Neutrophil (primary cell): ENCODE measurements at regions not wholly inside any gene's neighbourhood (a gene's known extent, or its start where the extent isn't known, plus 50 kb on each side); places are given as distances from the start of the nearest gene placed in this dataset.

Experiments used
- H3K27ac ChIP-seq: fragments of 200-600 bp; sonication (generic); 2 replicates; pipeline ENCODE4 v1.5.1; 2016; ENCODE audit warnings: mild to moderate bottlenecking, moderate library complexity
- H3K27me3 ChIP-seq: fragments of 200-600 bp; sonication (generic); 2 replicates; pipeline ENCODE4 v1.6.0; 2016; ENCODE audit warnings: mild to moderate bottlenecking
- H3K36me3 ChIP-seq: fragments of 200-600 bp; sonication (generic); 2 replicates; pipeline ENCODE4 v1.5.1; 2017
- H3K4me1 ChIP-seq, 2 experiments: fragments of 200-600 bp in 1 of 2; sonication (generic) in 1 of 2; 1 replicate in 1 of 2; 2 replicates in 1 of 2; pipeline versions ENCODE4 v1.5.1 to v1.6.1; 2013 to 2016; ENCODE audit warnings: low read depth in 1 of 2, low read length in 1 of 2, mild to moderate bottlenecking in 1 of 2, moderate library complexity in 1 of 2; ENCODE audit not compliant: control insufficient read depth in 1 of 2, insufficient read depth in 1 of 2
- H3K4me3 ChIP-seq, 2 experiments: fragments of 200-600 bp in 1 of 2; sonication (generic) in 1 of 2; 1 replicate in 1 of 2; 2 replicates in 1 of 2; pipeline ENCODE4 v1.5.1; 2013 to 2016; ENCODE audit warnings: low read depth in 1 of 2, low read length in 1 of 2, mild to moderate bottlenecking in 1 of 2, moderate library complexity in 1 of 2
- H3K9me3 ChIP-seq: fragments of 200-600 bp; sonication (generic); 2 replicates; pipeline ENCODE4 v1.5.1; 2016
- CTCF ChIP-seq: fragments of 200-600 bp; sonication (generic); IDR thresholded peaks from 2 replicates; pipeline ENCODE4 v1.5.1; 2016; ENCODE audit warnings: antibody characterized with exemption

- no peaks in the 10 kb centered on the region for H3K27me3 ChIP-seq
- TF ChIP-seq CTCF = no peak
- no peaks in the 10 kb centered on the region for H3K36me3 ChIP-seq
- H3K27ac ChIP-seq = no peak overlapping the region
- no peak overlapping the region for H3K4me3 ChIP-seq
- peaks cover 0 to 6% of the 10 kb centered on the region in 2 experiments for H3K4me1 ChIP-seq
- no peaks in the 10 kb centered on the region for H3K9me3 ChIP-seq
These were observed 350.2 kb upstream of the BOD1L1 start for GRCh38 chr4:13977746-13978145.

DNA sequence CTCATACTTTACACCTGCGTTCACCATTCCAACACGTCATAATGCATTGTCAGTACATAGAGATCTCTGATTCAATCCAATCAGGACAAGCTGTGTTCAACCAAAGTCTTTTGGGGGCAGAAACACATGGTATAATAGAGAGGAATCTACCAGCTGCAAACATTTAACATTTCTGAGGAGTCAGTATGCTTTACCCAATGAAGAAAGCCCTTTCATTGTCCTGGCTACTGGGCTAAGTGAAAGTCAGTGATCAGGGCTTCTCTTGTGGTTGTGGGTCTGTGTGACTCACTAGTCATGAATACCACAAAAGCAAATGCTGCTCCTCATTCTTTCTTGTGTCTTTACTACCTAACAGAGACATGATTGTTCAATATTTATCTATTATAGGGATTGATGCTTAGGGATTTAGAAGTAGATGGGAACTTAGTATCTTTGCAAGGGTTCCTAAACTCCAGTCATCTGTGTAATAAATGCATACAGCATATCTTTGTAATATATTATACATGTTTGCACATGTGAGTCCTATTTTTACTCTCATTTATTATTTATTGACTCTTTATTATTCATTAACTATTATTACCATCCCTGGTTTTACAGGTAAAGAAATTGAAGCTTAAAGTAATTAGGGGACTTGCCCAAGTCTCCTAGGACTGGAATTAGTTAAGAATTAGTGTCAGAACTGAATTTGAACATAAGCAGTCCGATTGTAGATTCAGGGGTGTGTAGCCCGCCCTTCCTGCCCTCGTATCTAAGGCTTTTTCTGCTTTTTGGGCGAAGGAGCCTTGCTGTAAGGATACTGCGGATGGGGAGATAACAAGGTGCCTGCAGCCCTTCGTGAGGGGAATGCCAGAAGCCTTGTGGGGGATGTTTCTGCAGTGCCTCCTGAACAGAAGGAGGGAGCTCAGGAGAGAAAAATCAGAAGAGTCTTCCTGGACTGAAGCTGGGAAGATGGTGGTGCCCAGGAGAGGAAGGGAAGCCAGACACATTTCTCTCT lies 353.1 kb upstream of the BOD1L1 start:
- H3K4me1 ChIP-seq = peaks cover 0 to 17% of the 10 kb centered on the region in 2 experiments
- H3K36me3 ChIP-seq = no peaks in the 10 kb centered on the region
- no peak overlapping the region for H3K4me3 ChIP-seq
- H3K27me3 ChIP-seq = no peaks in the 10 kb centered on the region
- H3K9me3 ChIP-seq = no peaks in the 10 kb centered on the region
- no peak for TF ChIP-seq CTCF
- H3K27ac ChIP-seq = no peak overlapping the region

- Histone ChIP-seq H3K9me3 (no peaks in the 10 kb centered on the region), H3K27me3 (no peaks in the 10 kb centered on the region), H3K27ac (no peak overlapping the region), H3K4me1 (peaks cover 0 to 19% of the 10 kb centered on the region in 2 experiments), H3K4me3 (no peak overlapping the region), H3K36me3 (no peaks in the 10 kb centered on the region)
- TF ChIP-seq CTCF = no peak
These were observed 354.0 kb upstream of the BOD1L1 start for GRCh38 chr4:13981499-13981898.

- no peak overlapping the region for H3K27ac ChIP-seq
- no peaks in the 10 kb centered on the region for H3K36me3 ChIP-seq
- H3K4me3 ChIP-seq = no peak overlapping the region
- H3K27me3 ChIP-seq = no peaks in the 10 kb centered on the region
- TF ChIP-seq CTCF = no peak
- peaks cover 0 to 19% of the 10 kb centered on the region in 2 experiments for H3K4me1 ChIP-seq
- H3K9me3 ChIP-seq = no peaks in the 10 kb centered on the region
These were observed 354.5 kb upstream of the BOD1L1 start for GRCh38 chr4:13982010-13982409.

GRCh38 chr4:13983189-13983790 lies 355.8 kb upstream of the BOD1L1 start:
- H3K27ac ChIP-seq = no peak overlapping the region
- H3K27me3 ChIP-seq = no peaks in the 10 kb centered on the region
- TF ChIP-seq CTCF = no peak
- no peak overlapping the region for H3K4me3 ChIP-seq
- H3K36me3 ChIP-seq = no peaks in the 10 kb centered on the region
- no peaks in the 10 kb centered on the region for H3K9me3 ChIP-seq
- H3K4me1 ChIP-seq = peaks cover 0 to 19% of the 10 kb centered on the region in 2 experiments
